ENCODE measurements at regions not wholly inside any gene's neighbourhood (a gene's known extent, or its start where the extent isn't known, plus 50 kb on each side); places are given as distances from the start of the nearest gene placed in this dataset.

GRCh38 chr2:34025196-34025595, 426.1 kb upstream of the FAM98A start:
- BruUV-seq (replicated peaks), result no TSS peak
- ChIA-PET POLR2A (ENCODE audit: unreplicated experiment) (no interaction called here), CTCF (interaction anchor here (0.5 kb wide), 1 partner anchor 61 kb away, joined by 3 read pairs; no protein-coding TSS in a partner anchor)
- Histone ChIP-seq H3K9me2 (replicated peaks; ENCODE audit: low read length) (no peaks in the 10 kb centered on the region), H3K4me1 (ENCODE audit: insufficient read depth, low read length) (no peaks in the 10 kb centered on the region), H3K9ac (ENCODE audit: low read length) (no peak overlapping the region), H4K20me1 (ENCODE audit: low read length) (no peaks in the 10 kb centered on the region), H3K9me3 (ENCODE audit: low read length) (no peaks in the 10 kb centered on the region), H3K79me2 (ENCODE audit: low read length) (no peaks in the 10 kb centered on the region), H3K27me3 (ENCODE audit: low read length) (no peaks in the 10 kb centered on the region), H2AFZ (ENCODE audit: low read length) (no peak overlapping the region), H3F3A (ENCODE audit: low read length, unreplicated experiment) (no peaks in the 10 kb centered on the region), H3K27ac (ENCODE audit: low read length) (no peak overlapping the region), H3K4me2 (ENCODE audit: low read length) (no peak overlapping the region), H3K4me3 (ENCODE audit: low read length) (no peak overlapping the region), H3K36me3 (ENCODE audit: low read depth, low read length) (no peaks in the 10 kb centered on the region)
- no peak for DNase-seq
- ATAC-seq, result no peak
- TF ChIP-seq CTCF (conservative IDR thresholded peaks at IDR 0.05; ENCODE audit: low read depth, low read length) (no peak), EZH2 (IDR thresholded peaks at IDR 0.05; ENCODE audit: low read length, unreplicated experiment) (no peak), EZH2phosphoT487 (IDR thresholded peaks at IDR 0.05; ENCODE audit: borderline replicate concordance, low read length) (no peak)
- intact Hi-C loops (cut with micrococcal nuclease), result no loop called here

- no peaks in the 10 kb centered on the region for H3K4me1 ChIP-seq (ENCODE audit: insufficient read depth, low read length)
- H2AFZ ChIP-seq (ENCODE audit: low read length), result no peak overlapping the region
- H3K9me3 ChIP-seq (ENCODE audit: low read length), result no peaks in the 10 kb centered on the region
- ChIA-PET CTCF (interaction anchor here (0.5 to 0.6 kb wide), 3 partner anchors 557 to 1880 kb away, joined by 3 to 4 read pairs (median 3); no protein-coding TSS in a partner anchor), POLR2A (ENCODE audit: unreplicated experiment) (no interaction called here)
- H3F3A ChIP-seq (ENCODE audit: low read length, unreplicated experiment), result no peaks in the 10 kb centered on the region
- H4K20me1 ChIP-seq (ENCODE audit: low read length), result no peaks in the 10 kb centered on the region
- no peak overlapping the region for H3K9ac ChIP-seq (ENCODE audit: low read length)
- no peak overlapping the region for H3K4me3 ChIP-seq (ENCODE audit: low read length)
- no peaks in the 10 kb centered on the region for H3K79me2 ChIP-seq (ENCODE audit: low read length)
- no TSS peak for BruUV-seq (replicated peaks)
- H3K27ac ChIP-seq (ENCODE audit: low read length), result no peak overlapping the region
- DNase-seq, result peak; percentile 73
- no peaks in the 10 kb centered on the region for H3K27me3 ChIP-seq (ENCODE audit: low read length)
- H3K36me3 ChIP-seq (ENCODE audit: low read depth, low read length), result no peaks in the 10 kb centered on the region
- intact Hi-C loops (cut with micrococcal nuclease), result loop anchor here (2.0 to 5.0 kb wide), 2 partner anchors 558 to 1414 kb away; no protein-coding TSS in a partner anchor
- peak; percentile 84 for ATAC-seq
- H3K9me2 ChIP-seq (replicated peaks; ENCODE audit: low read length), result no peaks in the 10 kb centered on the region
- no peak overlapping the region for H3K4me2 ChIP-seq (ENCODE audit: low read length)
- peak; percentile 93 for TF ChIP-seq CTCF (conservative IDR thresholded peaks at IDR 0.05; ENCODE audit: low read depth, low read length)
- TF ChIP-seq EZH2 (IDR thresholded peaks at IDR 0.05; ENCODE audit: low read length, unreplicated experiment), result no peak
- no peak for TF ChIP-seq EZH2phosphoT487 (IDR thresholded peaks at IDR 0.05; ENCODE audit: borderline replicate concordance, low read length)
Observed at GRCh38 chr2:34012715-34013302, 413.7 kb upstream of the FAM98A start.

GRCh38 chr2:34011684-34012083, 412.6 kb upstream of the FAM98A start:
- no TSS peak for BruUV-seq (replicated peaks)
- H3K27me3 ChIP-seq (ENCODE audit: low read length), result peaks cover 8% of the 10 kb centered on the region; the same call in 1 of the 2 replicates
- no peaks in the 10 kb centered on the region for H3K9me3 ChIP-seq (ENCODE audit: low read length)
- H3F3A ChIP-seq (ENCODE audit: low read length, unreplicated experiment), result no peaks in the 10 kb centered on the region
- ChIA-PET POLR2A (ENCODE audit: unreplicated experiment) (no interaction called here), CTCF (no interaction called here)
- no peak for DNase-seq
- no peak for TF ChIP-seq EZH2phosphoT487 (IDR thresholded peaks at IDR 0.05; ENCODE audit: borderline replicate concordance, low read length)
- TF ChIP-seq EZH2 (IDR thresholded peaks at IDR 0.05; ENCODE audit: low read length, unreplicated experiment), result no peak
- no peak for TF ChIP-seq CTCF (conservative IDR thresholded peaks at IDR 0.05; ENCODE audit: low read depth, low read length)
- H3K4me3 ChIP-seq (ENCODE audit: low read length), result no peak overlapping the region
- intact Hi-C loops (cut with micrococcal nuclease), result loop anchor here (2.0 to 5.0 kb wide), 2 partner anchors 559 to 1416 kb away; no protein-coding TSS in a partner anchor
- H3K36me3 ChIP-seq (ENCODE audit: low read depth, low read length), result no peaks in the 10 kb centered on the region
- H3K79me2 ChIP-seq (ENCODE audit: low read length), result no peaks in the 10 kb centered on the region
- ATAC-seq, result no peak
- H3K27ac ChIP-seq (ENCODE audit: low read length), result no peak overlapping the region
- no peaks in the 10 kb centered on the region for H3K9me2 ChIP-seq (replicated peaks; ENCODE audit: low read length)
- H2AFZ ChIP-seq (ENCODE audit: low read length), result no peak overlapping the region
- no peak overlapping the region for H3K9ac ChIP-seq (ENCODE audit: low read length)
- H4K20me1 ChIP-seq (ENCODE audit: low read length), result no peaks in the 10 kb centered on the region
- H3K4me1 ChIP-seq (ENCODE audit: insufficient read depth, low read length), result no peaks in the 10 kb centered on the region
- no peak overlapping the region for H3K4me2 ChIP-seq (ENCODE audit: low read length)
